Heart left ventricle (tissue), 13 donors: ENCODE measurements at regions not wholly inside any gene's neighbourhood (a gene's known extent, or its start where the extent isn't known, plus 50 kb on each side); places are given as distances from the start of the nearest gene placed in this dataset.

Source experiments
- CTCF ChIP-seq, 12 donors: fragments of 200-600 bp; sonication (generic) in 4 of 12; IDR thresholded peaks; one replicate each; pipeline versions ENCODE4 v1.5.0 to v1.8.0; 2018 to 2022; ENCODE audit warnings: antibody characterized with exemption in 12 of 12, mild to moderate bottlenecking in 5 of 12
- POLR2A ChIP-seq, 2 donors: fragments of 450-650 bp; IDR thresholded peaks; one replicate each; pipeline ENCODE4 v1.6.1; 2017; ENCODE audit warnings: antibody characterized with exemption in 2 of 2, mild to moderate bottlenecking in 2 of 2, moderate library complexity in 2 of 2
- donor health status: ischemic (EF 13 %, LVEDD 7.1; RV severe dilation, severe dysfunction).
- donor health status: DM: no; HTN: yes; CAD: no.
- donor health status: DM: no; HTN: no; CAD: no.
- donor health status: ischemic (EF 25% LVEDD 6.9; RV normal size, moderate dysfunction).
- donor health status: ischemic (EF 25% LVEDD 5.7; RV mildly dilated, moderate dysfunction).
- donor health status: ischemic (EF 35%, LVEDD 5.7; RV mildly dilated, moderate dysfunction).
- donor health status: nonischemic (EF 11% LVEDD 7.7; RV severe dilation, severe dysfunction).
- donor health status: DM: yes; HTN: yes; CAD: no.
- donor health status: PGD.
- donor health status: ischemic (EF 29% LVEDD 5.4; RV normal size, mild dysfunction).
- donor health status: nonischemic (EF 23%, LVEDD 6.1; RV moderate dilation, normal function).

- TF ChIP-seq CTCF (IDR thresholded peaks at IDR 0.05) (no peak), POLR2A (IDR thresholded peaks at IDR 0.05) (no peak)
Observed at GRCh38 chr3:182410051-182410450, 383.3 kb upstream of the ATP11B start.
